Right cardiac atrium (tissue), 5 donors: ENCODE measurements at regions not wholly inside any gene's neighbourhood (a gene's known extent, or its start where the extent isn't known, plus 50 kb on each side); places are given as distances from the start of the nearest gene placed in this dataset.

Source experiments
- ATAC-seq, 2 donors: fragments of 200-7000 bp; cut with Tn5 transposase; one replicate each; pipeline versions ENCODE4 v1.8.0 to v1.9.1; 2020; ENCODE audit warnings: moderate library complexity in 2 of 2, mild to moderate bottlenecking in 1 of 2
- DNase-seq, 3 donors: peaks; one replicate each; pipeline ENCODE4 v3.0.0-alpha.2; 2020
- H3K27ac ChIP-seq: one replicate; pipeline ENCODE4 v1.5.1; 2013; ENCODE audit warnings: mild to moderate bottlenecking, low read length, control low read depth, moderate library complexity
- H3K27me3 ChIP-seq: one replicate; pipeline ENCODE4 v1.6.1; 2013; ENCODE audit not compliant: control insufficient read depth, insufficient read depth
- H3K4me1 ChIP-seq: one replicate; pipeline ENCODE4 v1.6.1; 2013; ENCODE audit warnings: low read length; ENCODE audit not compliant: control insufficient read depth, insufficient read depth
- H3K4me3 ChIP-seq: one replicate; pipeline ENCODE4 v1.5.1; 2013; ENCODE audit warnings: low read length, control low read depth
- H3K9me3 ChIP-seq: one replicate; pipeline ENCODE4 v1.6.1; 2013; ENCODE audit warnings: low read length; ENCODE audit not compliant: control insufficient read depth
- WGBS: extraction: QIAGEN DNeasy Blood & Tissue Kit; methylation state at CpG from one replicate; pipeline ENCODE4 v1.1.7; 2013; 5-methylcytosine and 5-hydroxymethylcytosine counted together
- intact Hi-C, 4 donors: fragments of 100-400 bp; cut with DNase I; formaldehyde crosslinking; loops; one replicate each; pipeline versions ENCODE4 v1.11.0 to v1.14.0; 2022 to 2023
- donor health status: healthy with polysubstance abuse.
- donor health status: DM: no; HTN: yes; CAD: no.
- donor health status: DM: no; HTN: no; CAD: no.
- donor health status: DM: no; HTN: yes; CAD: no; lungs with severe emphysema.
- donor health status: DM: yes; HTN: yes; CAD: no.

DNA sequence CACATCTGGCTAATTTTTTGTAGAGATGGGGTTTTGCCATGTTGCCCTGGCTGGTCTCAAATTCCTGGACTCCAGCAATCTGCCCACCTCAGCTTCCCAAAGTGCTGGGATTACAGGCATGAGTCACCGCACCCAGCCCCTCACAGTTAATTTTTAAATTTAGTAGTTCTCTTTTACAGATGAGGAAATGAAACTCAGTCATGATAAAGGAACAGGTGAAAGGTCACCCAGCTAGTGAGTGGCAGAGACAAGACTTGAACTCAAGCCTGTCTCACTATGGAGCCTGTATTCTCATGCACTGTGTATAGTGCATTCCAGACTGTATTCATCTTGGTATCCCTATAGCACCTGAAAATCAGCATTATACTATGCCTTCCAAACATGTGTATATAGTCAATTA is 77.1 kb upstream of the WSB1 start:
- Histone ChIP-seq H3K27me3 (no peaks in the 10 kb centered on the region), H3K27ac (no peak overlapping the region), H3K4me3 (no peak overlapping the region), H3K4me1 (peaks cover 1% of the 10 kb centered on the region), H3K9me3 (peaks cover 2% of the 10 kb centered on the region)
- ATAC-seq, result no peak
- intact Hi-C loops, result no loop called here
- DNase-seq, result no peak
- WGBS, result 79% methylated on average over 1 of the region's 1 CpG

DNA sequence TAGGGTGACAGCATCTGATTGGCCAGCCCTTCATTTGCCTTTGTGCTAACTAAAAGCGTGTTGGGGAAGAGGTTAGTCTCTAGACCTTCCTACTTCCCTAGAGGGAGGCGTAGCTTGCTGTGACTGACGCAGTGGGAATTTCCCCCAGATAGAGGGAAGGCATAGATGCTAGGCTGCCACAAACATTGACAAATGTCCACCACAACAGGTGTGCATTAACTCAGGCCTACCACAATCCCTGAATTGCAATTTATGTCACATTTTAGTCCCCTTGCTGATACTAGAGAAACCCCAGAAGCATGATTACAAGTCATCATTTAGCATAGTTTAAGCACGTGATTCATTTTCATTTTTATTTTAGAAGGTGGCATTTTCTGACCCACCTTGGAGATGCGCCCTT is 76.3 kb upstream of the WSB1 start:
- 89% methylated on average over 5 of the region's 5 CpGs for WGBS
- H3K4me1 ChIP-seq, result peaks cover 1% of the 10 kb centered on the region
- peaks cover 2% of the 10 kb centered on the region for H3K9me3 ChIP-seq
- ATAC-seq, result no peak
- no peaks in the 10 kb centered on the region for H3K27me3 ChIP-seq
- H3K27ac ChIP-seq, result no peak overlapping the region
- intact Hi-C loops, result no loop called here
- DNase-seq, result no peak
- H3K4me3 ChIP-seq, result no peak overlapping the region

DNA sequence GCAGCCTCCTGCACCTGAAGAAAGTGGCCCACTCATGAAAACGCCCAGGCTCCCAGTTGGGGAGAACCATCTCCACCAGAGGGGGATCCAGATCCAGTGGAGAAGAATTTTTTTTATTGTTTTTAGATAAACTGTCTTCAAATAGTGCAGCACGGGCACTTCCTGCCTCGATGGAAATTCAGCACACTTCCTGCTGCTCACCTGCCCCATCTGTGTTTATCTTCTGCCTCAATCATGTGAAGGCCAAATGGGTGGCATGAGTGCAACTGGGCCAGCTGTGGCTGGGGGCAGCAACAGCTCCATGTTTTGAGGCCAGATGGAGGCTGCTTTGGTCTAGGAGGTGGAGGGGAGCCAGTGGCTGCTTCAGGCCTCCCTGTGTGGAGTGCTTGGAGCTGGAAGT is 75.9 kb upstream of the WSB1 start:
- intact Hi-C loops, result no loop called here
- Histone ChIP-seq H3K27me3 (no peaks in the 10 kb centered on the region), H3K27ac (no peak overlapping the region), H3K4me1 (peaks cover 1% of the 10 kb centered on the region), H3K4me3 (no peak overlapping the region), H3K9me3 (peaks cover 2% of the 10 kb centered on the region)
- WGBS, result 74% methylated on average over 3 of the region's 3 CpGs
- ATAC-seq (no peak), DNase-seq (no peak)

DNA sequence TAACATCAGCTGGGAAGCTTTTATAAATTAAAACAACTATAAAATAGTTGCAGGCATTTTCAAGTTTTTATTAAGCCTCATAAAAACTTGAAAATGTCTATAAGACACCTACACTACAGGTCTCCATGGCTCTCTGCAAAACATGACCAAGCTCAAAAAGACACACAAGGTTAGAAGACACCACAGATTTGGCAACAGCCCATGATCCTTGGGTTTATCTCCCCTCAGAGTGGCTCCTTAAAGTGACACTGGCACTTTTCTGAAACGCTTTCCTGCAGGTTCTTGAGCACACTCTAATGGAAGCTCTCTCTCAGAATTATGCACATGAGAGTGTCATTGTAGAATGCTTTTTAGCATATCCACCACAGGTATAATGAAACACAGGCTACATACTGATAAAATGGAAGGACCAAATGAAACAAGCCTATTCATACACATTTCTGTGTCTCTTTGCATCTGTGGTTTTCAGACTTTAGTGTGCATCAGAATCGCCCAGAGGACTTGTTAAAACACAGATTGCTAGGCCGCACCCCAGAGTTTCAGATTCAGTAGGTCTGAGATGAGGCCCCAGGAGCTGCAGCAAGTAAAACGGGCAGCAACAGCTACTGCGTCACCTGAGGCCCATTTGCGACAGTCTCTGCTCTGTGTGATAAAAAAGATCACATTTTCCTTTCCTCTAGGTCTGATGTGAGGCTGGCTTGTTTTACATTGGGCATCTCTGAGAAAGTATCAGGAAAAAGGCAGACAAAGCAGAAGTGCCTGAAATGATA is 75.0 kb upstream of the WSB1 start:
- DNase-seq (no peak), ATAC-seq (no peak)
- WGBS, result 80% methylated on average over 6 of the region's 6 CpGs
- intact Hi-C loops, result no loop called here
- no peaks in the 10 kb centered on the region for H3K27me3 ChIP-seq
- peaks cover 1% of the 10 kb centered on the region for H3K4me1 ChIP-seq
- no peak overlapping the region for H3K27ac ChIP-seq
- no peak overlapping the region for H3K4me3 ChIP-seq
- peaks cover 1% of the 10 kb centered on the region for H3K9me3 ChIP-seq

DNA sequence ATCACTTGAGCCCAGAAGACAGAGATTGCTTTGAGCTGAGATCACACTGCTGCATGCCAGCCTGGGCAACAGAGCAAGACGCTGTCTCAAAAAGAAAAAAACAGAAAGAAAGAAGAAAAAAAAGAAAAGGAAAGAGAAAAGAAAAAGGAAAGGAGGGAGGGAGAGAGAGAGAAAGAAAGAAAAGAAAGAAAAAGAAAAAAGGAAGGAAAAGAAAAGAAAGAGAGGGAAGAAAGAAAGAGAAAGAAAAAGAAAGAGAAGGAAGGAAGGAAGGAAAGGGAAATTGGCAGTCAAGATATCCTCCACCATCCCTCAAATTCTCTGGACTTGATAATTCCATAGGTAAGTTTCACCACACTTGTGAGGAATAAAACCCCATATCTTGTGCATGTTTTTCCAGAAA is 71.4 kb upstream of the WSB1 start:
- ATAC-seq (no peak), DNase-seq (no peak)
- 82% methylated on average over 1 of the region's 1 CpG for WGBS
- Histone ChIP-seq H3K9me3 (no peaks in the 10 kb centered on the region), H3K4me1 (peaks cover 1% of the 10 kb centered on the region), H3K27ac (no peak overlapping the region), H3K27me3 (no peaks in the 10 kb centered on the region), H3K4me3 (no peak overlapping the region)
- intact Hi-C loops, result no loop called here

DNA sequence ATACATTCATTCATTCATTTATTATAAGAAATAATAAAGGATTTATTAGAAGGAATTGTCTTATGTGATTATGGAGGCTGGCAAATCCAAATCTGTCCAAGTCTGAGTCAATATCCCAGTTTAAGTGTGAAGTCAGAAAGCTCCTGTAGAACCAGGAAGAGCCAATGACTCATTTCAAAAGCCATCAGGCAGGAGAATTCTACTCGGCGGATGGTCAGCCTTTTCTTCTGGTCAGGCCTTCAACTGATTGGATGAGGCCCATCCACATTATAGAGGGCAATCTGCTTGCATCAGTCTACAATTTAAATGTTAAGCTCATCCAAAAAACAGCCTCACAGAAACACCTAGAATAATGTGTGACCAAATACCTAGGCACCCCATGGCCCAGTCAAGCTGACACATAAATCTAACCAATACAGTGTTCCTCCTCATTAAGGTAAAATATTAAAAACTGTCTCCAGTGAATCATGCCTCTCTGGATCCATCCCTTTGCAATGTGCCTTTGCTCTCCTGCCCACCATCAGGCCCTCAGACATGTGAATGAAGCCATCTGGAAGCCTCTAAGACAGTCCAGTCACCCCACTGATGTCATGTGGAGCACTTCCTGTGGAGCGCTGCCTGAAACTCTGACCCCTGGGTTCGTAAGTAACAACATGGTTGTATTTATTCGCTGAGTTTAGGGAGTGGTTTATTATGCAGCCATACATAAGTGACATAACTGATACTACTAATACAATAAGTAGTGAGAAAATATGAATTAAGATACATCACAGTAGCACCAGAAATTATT is 69.2 kb upstream of the WSB1 start:
- intact Hi-C loops, result no loop called here
- H3K27ac ChIP-seq, result no peak overlapping the region
- DNase-seq (no peak), ATAC-seq (no peak)
- H3K4me3 ChIP-seq, result no peak overlapping the region
- WGBS, result 76% methylated on average over 5 of the region's 5 CpGs
- H3K9me3 ChIP-seq, result no peaks in the 10 kb centered on the region
- no peaks in the 10 kb centered on the region for H3K27me3 ChIP-seq
- no peaks in the 10 kb centered on the region for H3K4me1 ChIP-seq

DNA sequence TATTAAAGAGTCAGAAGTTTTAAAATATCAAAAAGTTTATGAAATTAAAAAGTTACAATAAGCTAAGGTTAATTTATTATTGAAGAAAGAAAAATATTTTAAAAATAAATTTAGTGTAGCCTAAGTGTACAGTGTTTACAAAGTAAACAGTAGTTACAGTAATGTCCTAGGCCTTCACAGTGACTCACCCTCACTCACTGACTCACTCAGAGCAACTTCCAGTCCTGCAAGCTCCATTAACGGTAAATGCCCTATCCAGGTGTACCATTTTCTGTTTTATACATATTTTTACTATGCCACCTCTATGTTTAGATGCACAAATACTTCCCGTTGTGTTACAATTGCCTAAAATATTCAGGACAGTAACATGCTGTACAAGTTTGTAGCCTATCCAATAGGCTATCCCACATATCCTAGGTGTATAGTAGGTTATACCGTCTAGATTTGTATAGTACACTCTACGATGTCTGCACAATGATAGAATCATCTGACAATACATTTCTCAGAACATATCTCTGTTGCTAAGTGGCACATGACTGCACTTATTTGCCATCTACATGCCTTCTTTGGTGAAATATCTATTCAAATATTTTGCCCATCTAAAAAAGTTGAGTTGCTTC is 67.2 kb upstream of the WSB1 start:
- Histone ChIP-seq H3K27ac (no peak overlapping the region), H3K9me3 (no peaks in the 10 kb centered on the region), H3K27me3 (no peaks in the 10 kb centered on the region), H3K4me1 (no peaks in the 10 kb centered on the region), H3K4me3 (no peak overlapping the region)
- intact Hi-C loops, result no loop called here
- 82% methylated on average over 4 of the region's 4 CpGs for WGBS
- DNase-seq, result no peak
- no peak for ATAC-seq

DNA sequence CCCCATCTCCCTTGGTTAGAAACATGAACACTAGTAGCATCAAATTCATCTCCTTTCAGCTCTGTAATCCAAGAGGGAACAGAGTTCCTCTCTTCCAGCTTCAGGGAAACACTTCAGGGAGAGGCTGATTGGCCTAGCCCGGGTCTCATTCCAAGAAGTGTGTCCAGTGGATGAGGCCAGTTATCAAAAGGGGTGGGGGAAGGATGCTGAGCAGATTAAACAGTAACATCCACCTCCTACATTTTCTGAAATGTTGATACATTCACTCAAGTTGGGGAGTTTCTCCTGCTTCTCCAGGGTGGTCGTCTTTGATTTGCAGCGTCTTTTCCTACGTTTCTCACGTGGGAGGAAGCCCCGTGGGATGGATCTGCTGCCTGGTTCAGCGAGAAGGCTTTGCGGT is 62.9 kb upstream of the WSB1 start:
- H3K9me3 ChIP-seq, result no peaks in the 10 kb centered on the region
- H3K4me3 ChIP-seq, result no peak overlapping the region
- H3K4me1 ChIP-seq, result no peaks in the 10 kb centered on the region
- 65% methylated on average over 8 of the region's 8 CpGs for WGBS
- intact Hi-C loops, result loop anchor here in 2 of 4 donors (5.0 to 10.0 kb wide), 3 partner anchors 374 to 424 kb away; no protein-coding TSS in a partner anchor
- DNase-seq (no peak), ATAC-seq (no peak)
- H3K27me3 ChIP-seq, result no peaks in the 10 kb centered on the region
- H3K27ac ChIP-seq, result no peak overlapping the region

DNA sequence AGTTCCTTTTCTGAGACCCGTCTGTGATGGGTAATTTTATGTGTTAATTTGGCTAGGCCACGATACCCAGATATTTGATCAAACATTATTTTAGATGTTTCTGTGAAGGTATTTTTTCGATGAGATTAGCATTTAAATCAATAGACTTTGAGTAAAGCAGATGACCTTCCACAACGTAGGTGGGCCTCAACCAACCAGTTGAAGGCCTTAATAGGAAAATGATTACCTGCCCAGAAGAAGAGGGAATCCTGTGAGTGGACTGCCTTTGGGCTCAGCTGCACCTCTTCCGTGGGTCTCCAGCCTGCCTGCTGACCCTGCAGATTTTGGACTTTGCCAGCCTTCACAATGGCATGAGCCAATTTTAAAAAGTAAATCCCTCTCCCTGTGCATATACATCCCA is 61.6 kb upstream of the WSB1 start:
- Histone ChIP-seq H3K4me1 (no peaks in the 10 kb centered on the region), H3K4me3 (no peak overlapping the region), H3K27me3 (no peaks in the 10 kb centered on the region), H3K9me3 (no peaks in the 10 kb centered on the region), H3K27ac (no peak overlapping the region)
- DNase-seq, result no peak
- no peak for ATAC-seq
- intact Hi-C loops, result loop anchor here in 2 of 4 donors (5.0 to 10.0 kb wide), 3 partner anchors 372 to 422 kb away; no protein-coding TSS in a partner anchor
- whole genome bisulfite sequencing, result 88% methylated on average over 5 of the region's 5 CpGs

DNA sequence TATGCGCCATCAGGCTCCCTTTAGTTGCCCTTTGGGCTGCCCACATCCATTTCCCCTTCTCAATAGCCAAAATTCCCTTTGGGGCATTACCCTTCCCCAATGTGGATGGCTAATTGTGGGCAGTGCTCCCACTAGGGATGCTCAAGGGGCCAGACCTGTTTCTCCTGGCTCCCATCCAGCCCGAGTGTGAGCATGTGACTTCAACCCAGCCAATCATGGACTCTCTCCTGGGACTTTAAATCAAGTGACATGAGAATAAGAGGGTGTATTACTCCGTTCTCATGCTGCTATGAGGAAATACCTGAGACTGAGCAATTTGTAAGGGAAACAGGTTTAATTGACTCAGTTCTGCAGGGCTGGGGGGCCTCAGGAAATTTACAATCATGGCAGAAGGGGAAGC is 60.9 kb upstream of the WSB1 start:
- no peaks in the 10 kb centered on the region for H3K9me3 ChIP-seq
- H3K4me1 ChIP-seq, result no peaks in the 10 kb centered on the region
- no peak for DNase-seq
- H3K4me3 ChIP-seq, result no peak overlapping the region
- no peak for ATAC-seq
- 79% methylated on average over 3 of the region's 3 CpGs for WGBS
- H3K27ac ChIP-seq, result no peak overlapping the region
- intact Hi-C loops, result loop anchor here in 2 of 4 donors (5.0 to 10.0 kb wide), 3 partner anchors 372 to 422 kb away; no protein-coding TSS in a partner anchor
- no peaks in the 10 kb centered on the region for H3K27me3 ChIP-seq

DNA sequence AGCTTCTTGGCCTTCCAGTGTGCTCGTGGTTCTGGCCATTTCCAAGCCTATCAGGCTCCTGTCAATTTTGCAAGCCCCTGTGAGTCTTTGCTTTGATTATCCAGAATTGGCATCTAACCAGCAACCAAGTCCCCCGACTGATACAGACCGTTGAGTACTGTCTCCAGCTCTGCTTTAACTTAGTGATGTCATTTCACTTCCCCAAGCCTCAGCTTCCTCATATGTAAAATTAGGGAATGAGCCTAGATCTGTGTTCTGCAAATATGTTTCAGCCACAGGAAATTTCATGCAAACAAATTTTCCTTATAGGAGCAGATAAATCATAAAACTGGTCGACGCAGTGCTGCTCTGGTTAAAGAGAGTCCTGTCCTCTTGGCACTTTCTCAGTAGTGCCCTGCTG is 60.1 kb upstream of the WSB1 start:
- H3K27me3 ChIP-seq, result no peaks in the 10 kb centered on the region
- H3K9me3 ChIP-seq, result no peaks in the 10 kb centered on the region
- no peak overlapping the region for H3K27ac ChIP-seq
- DNase-seq (no peak), ATAC-seq (no peak)
- WGBS, result 43% methylated on average over 5 of the region's 5 CpGs
- no peaks in the 10 kb centered on the region for H3K4me1 ChIP-seq
- H3K4me3 ChIP-seq, result no peak overlapping the region
- intact Hi-C loops, result loop anchor here in 2 of 4 donors (5.0 to 10.0 kb wide), 3 partner anchors 371 to 421 kb away; no protein-coding TSS in a partner anchor
